GM18511 (cell line): ENCODE measurements at regions not wholly inside any gene's neighbourhood (a gene's known extent, or its start where the extent isn't known, plus 50 kb on each side); places are given as distances from the start of the nearest gene placed in this dataset.
A peak's percentile ranks its signal among the peaks of the same experiment; 100 is the strongest.
"Not testable (repeated sequence)": the region's sequence is repeated elsewhere in the genome, so short reads cannot be mapped to it uniquely, and the experiment has no call there.

Experiments used
- ATAC-seq: cut with Tn5 transposase; IDR thresholded peaks from one replicate; pipeline ENCODE4 v1.9.1; 2021; ENCODE audit warnings: mild to moderate bottlenecking, moderate library complexity; ENCODE audit not compliant: unreplicated experiment

- ATAC-seq = peak; percentile 94
These were observed 60.6 kb upstream of the AKR1C1 start for GRCh38 chr10:4902571-4903011.

GRCh38 chr10:4903126-4903525 lies 60.1 kb upstream of the AKR1C1 start:
- not testable (repeated sequence) for ATAC-seq

- ATAC-seq = not testable (repeated sequence)
These were observed 59.5 kb upstream of the AKR1C1 start for GRCh38 chr10:4903675-4904074.

- no peak for ATAC-seq
These were observed 54.1 kb upstream of the AKR1C1 start for GRCh38 chr10:4909118-4909517.
